HEK293T (cell line): ENCODE measurements at regions not wholly inside any gene's neighbourhood (a gene's known extent, or its start where the extent isn't known, plus 50 kb on each side); places are given as distances from the start of the nearest gene placed in this dataset.
A peak's percentile ranks its signal among the peaks of the same experiment; 100 is the strongest.

ENCODE experiments used
- CTCF ChIA-PET: fragments of 350-600 bp; formaldehyde crosslinking; extraction: SDS; loops from one replicate; lab custom pipeline; 2021; ENCODE audit warnings: antibody characterized with exemption, inconsistent platforms; lab: Yijun Ruan, JAX
- POLR2A ChIA-PET: fragments of 350-600 bp; formaldehyde crosslinking; extraction: SDS; loops from one replicate; lab custom pipeline; 2020; ENCODE audit warnings: antibody characterized with exemption, inconsistent platforms; lab: Yijun Ruan, JAX
- DNase-seq: peaks from one replicate; pipeline ENCODE4 v3.0.0; 2012; ENCODE audit warnings: mixed read lengths; ENCODE audit errors: extremely low spot score
- ARNT ChIP-seq: fragments of 450-650 bp; IDR thresholded peaks from 2 replicates; pipeline ENCODE4 v1.6.1; 2017; ENCODE audit warnings: mild to moderate bottlenecking
- BHLHE40 ChIP-seq: fragments of 450-650 bp; IDR thresholded peaks from 2 replicates; pipeline ENCODE4 v1.6.1; 2016; ENCODE audit warnings: mild to moderate bottlenecking, moderate library complexity, borderline replicate concordance
- CTBP1 ChIP-seq: fragments of 450-650 bp; IDR thresholded peaks from 2 replicates; pipeline ENCODE4 v1.6.1; 2016; ENCODE audit warnings: borderline replicate concordance
- ELF4 ChIP-seq: fragments of 450-650 bp; IDR thresholded peaks from 2 replicates; pipeline ENCODE4 v1.6.1; 2017; ENCODE audit warnings: antibody characterized with exemption
- FOXA1 ChIP-seq: fragments of 450-650 bp; IDR thresholded peaks from 2 replicates; pipeline ENCODE4 v1.6.1; 2016; ENCODE audit warnings: mild to moderate bottlenecking
- FOXK2 ChIP-seq: fragments of 450-650 bp; IDR thresholded peaks from 2 replicates; pipeline ENCODE4 v1.6.1; 2016; ENCODE audit warnings: mild to moderate bottlenecking
- FOXM1 ChIP-seq: fragments of 450-650 bp; IDR thresholded peaks from 2 replicates; pipeline ENCODE4 v1.6.1; 2017; ENCODE audit warnings: mild to moderate bottlenecking, borderline replicate concordance
- HDGF ChIP-seq: fragments of 450-650 bp; IDR thresholded peaks from 2 replicates; pipeline ENCODE4 v1.6.1; 2017; ENCODE audit warnings: antibody characterized with exemption, borderline replicate concordance
- L3MBTL2 ChIP-seq: fragments of 450-650 bp; conservative IDR thresholded peaks from 2 replicates; pipeline ENCODE4 v1.6.1; 2016; ENCODE audit warnings: mild to moderate bottlenecking
- LEF1 ChIP-seq: fragments of 450-650 bp; IDR thresholded peaks from 2 replicates; pipeline ENCODE4 v1.6.1; 2017; ENCODE audit warnings: mild to moderate bottlenecking, borderline replicate concordance
- NFRKB ChIP-seq: fragments of 450-650 bp; IDR thresholded peaks from 2 replicates; pipeline ENCODE4 v1.6.1; 2016; ENCODE audit warnings: mild to moderate bottlenecking, moderate library complexity
- SP1 ChIP-seq: fragments of 450-650 bp; IDR thresholded peaks from 2 replicates; pipeline ENCODE4 v1.6.1; 2017
- SUZ12 ChIP-seq: fragments of 450-650 bp; IDR thresholded peaks from 2 replicates; pipeline ENCODE4 v1.6.1; 2016; ENCODE audit warnings: mild to moderate bottlenecking
- TARDBP ChIP-seq: fragments of 450-650 bp; IDR thresholded peaks from 2 replicates; pipeline ENCODE4 v1.6.1; 2016
- ZNF384 ChIP-seq: fragments of 450-650 bp; IDR thresholded peaks from 2 replicates; pipeline ENCODE4 v1.6.1; 2016
- TF ChIP-seq, protein P1 (sequence below): fragments of 450-650 bp; IDR thresholded peaks from 2 replicates; pipeline ENCODE4 v1.6.1; 2016

GRCh38 chr14:96629558-96630222, 127.5 kb downstream of the PAPOLA start:
- TF ChIP-seq BHLHE40 (no peak), NFRKB (no peak), TARDBP (no peak), FOXK2 (no peak), L3MBTL2 (no peak), CTBP1 (no peak), ZNF384 (no peak), FOXM1 (no peak), LEF1 (no peak)
- TF ChIP-seq, protein P1, sequence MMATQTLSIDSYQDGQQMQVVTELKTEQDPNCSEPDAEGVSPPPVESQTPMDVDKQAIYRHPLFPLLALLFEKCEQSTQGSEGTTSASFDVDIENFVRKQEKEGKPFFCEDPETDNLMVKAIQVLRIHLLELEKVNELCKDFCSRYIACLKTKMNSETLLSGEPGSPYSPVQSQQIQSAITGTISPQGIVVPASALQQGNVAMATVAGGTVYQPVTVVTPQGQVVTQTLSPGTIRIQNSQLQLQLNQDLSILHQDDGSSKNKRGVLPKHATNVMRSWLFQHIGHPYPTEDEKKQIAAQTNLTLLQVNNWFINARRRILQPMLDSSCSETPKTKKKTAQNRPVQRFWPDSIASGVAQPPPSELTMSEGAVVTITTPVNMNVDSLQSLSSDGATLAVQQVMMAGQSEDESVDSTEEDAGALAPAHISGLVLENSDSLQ: no peak
- ChIA-PET POLR2A (no interaction called here), CTCF (interaction anchor here (1.0 kb wide), 1 partner anchor 15 kb away, joined by 3 read pairs; no protein-coding TSS in a partner anchor)
- DNase-seq: no peak

DNA sequence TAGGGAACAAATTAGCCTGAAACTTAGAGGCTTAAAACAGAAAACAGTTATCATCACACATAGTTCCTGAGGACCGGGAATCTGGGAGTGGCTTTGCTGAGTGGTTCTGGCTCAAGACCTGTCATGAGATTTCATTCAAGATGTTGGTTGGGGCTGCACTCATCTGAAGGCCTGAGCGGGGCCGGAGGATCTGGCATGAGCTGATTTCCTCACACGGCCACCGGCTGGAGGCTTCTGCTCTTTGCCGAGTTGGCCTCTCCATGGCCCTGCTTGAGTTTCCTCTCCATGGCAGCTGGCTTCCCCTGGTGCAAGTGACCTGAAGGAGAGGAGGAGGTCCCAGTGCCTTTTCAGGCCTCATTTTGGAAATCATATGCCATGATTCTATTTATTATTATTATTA, 128.1 kb downstream of the PAPOLA start:
- DNase-seq: no peak
- ChIA-PET CTCF (interaction anchor here (1.0 kb wide), 1 partner anchor 16 kb away, joined by 3 read pairs; no protein-coding TSS in a partner anchor), POLR2A (no interaction called here)
- TF ChIP-seq LEF1 (no peak), SP1 (no peak), L3MBTL2 (no peak), ELF4 (no peak), TARDBP (no peak), CTBP1 (no peak), BHLHE40 (no peak), FOXK2 (no peak), SUZ12 (no peak), ZNF384 (no peak), FOXM1 (no peak), HDGF (no peak)
- TF ChIP-seq, protein P1: no peak

- no peak for DNase-seq
- ChIA-PET POLR2A (no interaction called here), CTCF (no interaction called here)
- TF ChIP-seq FOXK2: no peak
- no peak for TF ChIP-seq BHLHE40
- no peak for TF ChIP-seq SUZ12
- no peak for TF ChIP-seq CTBP1
- TF ChIP-seq HDGF: no peak
- TF ChIP-seq SP1: no peak
- TF ChIP-seq NFRKB: no peak
- TF ChIP-seq FOXA1: no peak
- TF ChIP-seq, protein P1: no peak
- no peak for TF ChIP-seq L3MBTL2
- no peak for TF ChIP-seq ZNF384
- no peak for TF ChIP-seq ARNT
- TF ChIP-seq ELF4: no peak
- no peak for TF ChIP-seq TARDBP
Observed at GRCh38 chr14:96631030-96631429, 128.8 kb downstream of the PAPOLA start.

DNA sequence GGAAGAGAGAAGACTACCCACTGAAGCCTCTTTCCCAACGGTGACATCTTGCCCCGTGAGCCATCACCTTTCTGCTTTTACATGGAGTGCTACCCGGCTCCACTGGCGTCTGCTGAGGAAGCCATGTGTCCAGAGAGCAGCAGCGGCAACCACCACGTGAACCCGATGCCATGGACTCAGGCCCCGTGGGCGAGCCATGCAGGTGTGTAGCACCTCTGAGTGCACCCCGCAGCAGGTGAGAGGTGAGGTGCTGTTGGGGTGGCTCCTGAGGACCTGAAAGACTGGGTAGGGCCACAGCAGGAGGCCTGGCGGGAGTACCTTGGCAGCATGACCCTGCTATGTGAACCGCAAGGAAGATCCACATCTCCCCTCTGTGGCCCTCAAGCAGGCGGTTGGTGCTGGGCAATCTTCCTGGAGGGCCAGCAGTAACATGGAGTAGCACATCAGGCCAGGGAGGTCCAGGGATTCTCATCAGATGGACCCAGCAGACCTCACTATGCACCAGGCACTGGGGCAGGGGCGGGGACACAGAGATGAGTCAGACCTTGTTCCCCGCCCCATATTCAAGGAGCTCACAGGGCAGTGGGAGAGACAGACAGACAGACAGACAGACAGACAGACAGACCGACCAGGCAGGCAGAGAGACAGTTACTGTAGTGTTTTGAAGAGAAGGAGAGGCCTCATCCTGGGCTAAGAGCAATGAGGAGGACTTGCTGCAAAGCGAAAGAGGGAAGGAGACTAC, 129.6 kb downstream of the PAPOLA start:
- no peak for TF ChIP-seq FOXM1
- no peak for TF ChIP-seq BHLHE40
- TF ChIP-seq NFRKB: no peak
- no peak for TF ChIP-seq ZNF384
- TF ChIP-seq HDGF: no peak
- no peak for TF ChIP-seq ARNT
- no peak for TF ChIP-seq CTBP1
- no peak for TF ChIP-seq FOXK2
- TF ChIP-seq SP1: no peak
- TF ChIP-seq TARDBP: no peak
- no peak for TF ChIP-seq LEF1
- TF ChIP-seq ELF4: no peak
- no peak for TF ChIP-seq SUZ12
- TF ChIP-seq L3MBTL2: no peak
- TF ChIP-seq, protein P1: no peak
- TF ChIP-seq FOXA1: no peak
- CTCF ChIA-PET: no interaction called here
- peak; percentile 1 for DNase-seq
- POLR2A ChIA-PET: no interaction called here

DNA sequence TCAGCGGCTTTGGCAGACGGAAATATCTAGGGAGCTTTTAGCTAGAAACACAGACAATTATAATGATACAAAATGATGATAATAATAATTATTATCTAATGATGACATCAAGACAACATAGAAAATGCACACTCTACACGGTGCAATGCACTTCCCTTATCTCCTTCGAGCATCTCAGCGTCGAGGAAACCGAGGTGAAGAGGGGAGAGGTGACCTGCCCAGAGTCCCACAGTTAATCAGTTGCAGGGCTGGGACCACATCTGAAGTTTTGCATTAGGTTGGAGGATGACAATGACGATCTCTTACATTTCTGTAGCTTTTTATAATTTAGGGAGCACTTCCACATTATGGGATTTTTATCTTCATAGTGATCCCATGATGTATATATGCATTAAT, 130.2 kb downstream of the PAPOLA start:
- ChIA-PET POLR2A (no interaction called here), CTCF (no interaction called here)
- no peak for DNase-seq
- no peak for TF ChIP-seq LEF1
